Osteoblast (primary cell): ENCODE measurements at regions not wholly inside any gene's neighbourhood (a gene's known extent, or its start where the extent isn't known, plus 50 kb on each side); places are given as distances from the start of the nearest gene placed in this dataset.

ENCODE experiments used
- DNase-seq: peaks from one replicate; pipeline ENCODE4 v3.0.0; 2011; ENCODE audit warnings: low spot score, mixed read lengths; ENCODE audit not compliant: insufficient read length; ENCODE audit errors: missing footprints
- H2AFZ ChIP-seq: 2 replicates; pipeline ENCODE4 v1.6.0; 2011; ENCODE audit warnings: mild to moderate bottlenecking, low read length
- H3K27ac ChIP-seq: 2 replicates; pipeline ENCODE4 v1.5.1; 2011; ENCODE audit warnings: mild to moderate bottlenecking, low read depth, low read length, moderate library complexity
- H3K27me3 ChIP-seq: 2 replicates; pipeline ENCODE4 v1.6.0; 2012; ENCODE audit warnings: mild to moderate bottlenecking, control low read depth, inconsistent platforms, low read length, moderate library complexity; ENCODE audit not compliant: insufficient read depth
- H3K36me3 ChIP-seq: 2 replicates; pipeline ENCODE4 v1.5.1; 2011; ENCODE audit warnings: mild to moderate bottlenecking, low read length, control low read depth, moderate library complexity; ENCODE audit not compliant: insufficient read depth
- H3K4me1 ChIP-seq: 2 replicates; pipeline ENCODE4 v1.5.1; 2011; ENCODE audit warnings: mild to moderate bottlenecking, low read length, control low read depth, moderate library complexity; ENCODE audit not compliant: insufficient read depth
- H3K4me2 ChIP-seq: 2 replicates; pipeline ENCODE4 v1.6.0; 2011; ENCODE audit warnings: mild to moderate bottlenecking, low read length; ENCODE audit not compliant: insufficient read depth
- H3K4me3 ChIP-seq: fragments of 200-600 bp; sonication (generic); 3 replicates; pipeline ENCODE4 v1.5.1; 2012; ENCODE audit warnings: mild to moderate bottlenecking, low read length, inconsistent platforms; ENCODE audit not compliant: insufficient read depth
- H3K79me2 ChIP-seq: 2 replicates; pipeline ENCODE4 v1.6.0; 2012; ENCODE audit warnings: mild to moderate bottlenecking, low read length, control low read depth, inconsistent platforms; ENCODE audit not compliant: insufficient read depth
- H3K9me3 ChIP-seq: 2 replicates; pipeline ENCODE4 v1.5.1; 2011; ENCODE audit warnings: low read depth, low read length, control low read depth
- H4K20me1 ChIP-seq: 2 replicates; pipeline ENCODE4 v1.6.0; 2012; ENCODE audit warnings: mild to moderate bottlenecking, low read length, control low read depth; ENCODE audit not compliant: insufficient read depth
- CTCF ChIP-seq: IDR thresholded peaks from 2 replicates; pipeline ENCODE4 v1.5.1; 2011; ENCODE audit warnings: mild to moderate bottlenecking, low read depth, low read length, moderate library complexity; ENCODE audit errors: extremely low read depth

DNA sequence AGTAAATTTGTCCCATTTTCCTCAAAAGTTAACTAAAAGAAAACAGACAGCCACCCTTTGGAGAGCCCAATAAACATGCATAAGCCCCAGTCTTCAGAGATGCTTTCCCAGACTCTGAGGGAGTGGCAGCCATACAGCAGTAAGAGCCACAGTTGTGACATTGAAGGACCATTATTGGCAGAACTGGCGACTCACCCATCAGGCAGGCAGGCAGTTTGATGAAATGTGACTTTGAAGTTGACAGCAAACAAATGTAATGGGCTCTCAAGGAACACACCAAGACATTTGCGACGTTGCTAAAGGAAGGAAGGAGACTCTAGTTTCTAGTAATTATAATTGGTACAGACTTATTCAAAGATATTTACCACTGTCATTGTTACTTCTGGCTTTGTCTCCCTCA is 287.5 kb upstream of the PHYHIPL start:
- H3K4me3 ChIP-seq = no peak overlapping the region
- TF ChIP-seq CTCF = no peak
- no peaks in the 10 kb centered on the region for H3K9me3 ChIP-seq
- H3K27me3 ChIP-seq = no peaks in the 10 kb centered on the region
- no peak overlapping the region for H3K27ac ChIP-seq
- no peaks in the 10 kb centered on the region for H3K4me1 ChIP-seq
- no peaks in the 10 kb centered on the region for H3K79me2 ChIP-seq
- no peak overlapping the region for H3K4me2 ChIP-seq
- H2AFZ ChIP-seq = no peak overlapping the region
- DNase-seq = no peak
- H4K20me1 ChIP-seq = no peaks in the 10 kb centered on the region
- no peaks in the 10 kb centered on the region for H3K36me3 ChIP-seq

DNA sequence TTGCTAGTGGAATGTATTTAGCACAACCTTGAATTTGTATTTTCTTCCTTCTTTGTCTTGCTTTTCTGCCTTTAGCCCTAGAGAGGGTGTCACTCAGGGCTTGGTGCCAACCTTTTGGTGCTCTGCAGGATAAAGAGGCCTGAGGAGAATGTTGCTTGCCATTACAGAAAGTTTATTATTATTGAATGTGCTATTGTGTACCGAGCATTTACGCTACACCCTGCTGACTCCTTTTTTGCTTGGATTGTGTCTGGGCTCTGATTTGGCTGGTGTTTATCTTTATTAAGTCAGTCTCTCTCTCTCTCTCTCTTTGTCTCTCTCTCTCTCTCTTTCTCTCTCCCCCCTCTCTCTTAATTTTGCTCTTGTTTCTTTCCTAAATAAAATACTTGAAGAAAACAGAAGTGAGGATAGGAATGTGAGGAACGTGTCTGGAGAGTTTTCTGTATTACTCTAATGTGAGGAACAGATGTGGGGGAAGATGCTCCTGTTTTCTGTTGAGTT is 284.4 kb upstream of the PHYHIPL start:
- no peak overlapping the region for H2AFZ ChIP-seq
- H3K4me2 ChIP-seq = no peak overlapping the region
- TF ChIP-seq CTCF = no peak
- H3K4me3 ChIP-seq = no peak overlapping the region
- H3K79me2 ChIP-seq = no peaks in the 10 kb centered on the region
- H3K27me3 ChIP-seq = no peaks in the 10 kb centered on the region
- H3K9me3 ChIP-seq = no peaks in the 10 kb centered on the region
- H3K27ac ChIP-seq = no peak overlapping the region
- H3K36me3 ChIP-seq = no peaks in the 10 kb centered on the region
- DNase-seq = no peak
- no peaks in the 10 kb centered on the region for H4K20me1 ChIP-seq
- peaks cover 5% of the 10 kb centered on the region for H3K4me1 ChIP-seq

DNA sequence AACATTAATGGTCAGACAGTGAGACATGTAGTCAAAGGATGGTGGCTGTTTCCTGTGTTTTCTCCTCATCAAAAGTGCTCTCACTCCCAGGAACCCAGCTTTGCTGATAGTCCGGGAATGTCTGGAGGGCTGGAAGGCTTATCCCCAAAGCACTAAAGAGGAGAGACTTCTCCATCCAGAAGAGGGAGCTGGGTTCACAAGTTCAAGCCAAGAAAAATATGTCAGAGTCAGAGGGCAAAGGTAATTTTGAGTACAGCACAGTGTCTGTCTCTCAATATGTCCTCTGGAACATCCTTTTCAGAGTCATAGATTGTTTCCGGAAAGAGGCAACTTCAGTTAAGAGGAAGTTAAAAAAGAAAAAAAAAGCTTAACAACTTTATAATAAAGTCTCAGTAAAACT is 281.5 kb upstream of the PHYHIPL start:
- Histone ChIP-seq H3K27me3 (no peaks in the 10 kb centered on the region), H3K79me2 (no peaks in the 10 kb centered on the region), H4K20me1 (no peaks in the 10 kb centered on the region), H3K36me3 (no peaks in the 10 kb centered on the region), H3K4me1 (peaks cover 5% of the 10 kb centered on the region), H3K9me3 (no peaks in the 10 kb centered on the region), H2AFZ (peak overlapping the region; percentile 31), H3K27ac (no peak overlapping the region), H3K4me2 (no peak overlapping the region), H3K4me3 (no peak overlapping the region)
- peak; percentile 20 for TF ChIP-seq CTCF
- DNase-seq = no peak

DNA sequence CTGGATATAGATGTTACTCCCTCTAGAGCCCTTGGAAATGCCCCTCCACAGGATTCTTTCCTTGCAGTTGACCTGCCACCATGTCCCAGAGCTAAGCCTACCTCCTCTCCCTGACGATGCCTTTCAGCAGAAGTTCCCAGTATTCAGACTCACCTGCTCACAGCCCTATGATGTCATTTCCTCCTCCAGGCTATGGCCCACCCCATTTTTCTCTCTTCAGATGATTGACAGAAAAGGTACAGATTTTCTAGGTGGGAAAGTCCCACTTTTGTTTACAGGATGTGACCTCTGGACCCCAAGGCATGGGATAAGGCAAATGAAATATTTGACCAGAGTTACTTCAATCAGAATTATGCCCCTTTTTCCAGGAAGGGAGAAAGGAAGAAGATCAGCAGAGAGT is 280.2 kb upstream of the PHYHIPL start:
- Histone ChIP-seq H2AFZ (no peak overlapping the region), H3K4me3 (no peak overlapping the region), H3K4me1 (peaks cover 5% of the 10 kb centered on the region), H3K4me2 (no peak overlapping the region), H4K20me1 (no peaks in the 10 kb centered on the region), H3K27me3 (no peaks in the 10 kb centered on the region), H3K27ac (no peak overlapping the region), H3K9me3 (no peaks in the 10 kb centered on the region), H3K36me3 (no peaks in the 10 kb centered on the region), H3K79me2 (no peaks in the 10 kb centered on the region)
- TF ChIP-seq CTCF = no peak
- DNase-seq = no peak
